WTC11 (cell line): ENCODE measurements at regions not wholly inside any gene's neighbourhood (a gene's known extent, or its start where the extent isn't known, plus 50 kb on each side); places are given as distances from the start of the nearest gene placed in this dataset.

Source experiments
- ATAC-seq: fragments of 200-7000 bp; cut with Tn5 transposase; 2 replicates; pipeline ENCODE4 v1.10.0; 2021; ENCODE audit warnings: mild to moderate bottlenecking, moderate library complexity
- CTCF ChIA-PET: fragments of 300-600 bp; sonication (Branson Sonifier 250); formaldehyde crosslinking; loops from one replicate; lab custom pipeline; 2021; ENCODE audit warnings: antibody characterized with exemption; lab: Charles Lee
- POLR2A ChIA-PET: fragments of 350-600 bp; sonication (Branson Sonifier 250); formaldehyde crosslinking; loops from one replicate; lab custom pipeline; 2021; ENCODE audit warnings: antibody characterized with exemption; lab: Charles Lee
- DNase-seq: peaks from one replicate; pipeline ENCODE4 v3.0.0; 2021; ENCODE audit warnings: low spot score
- H3K27ac Mint-ChIP-seq: 2 replicates; pipeline ENCODE4 v1.8.0; 2021; ENCODE audit warnings: mixed read lengths
- H3K27me3 Mint-ChIP-seq: 2 replicates; pipeline ENCODE4 v1.8.0; 2021; ENCODE audit warnings: low read depth, mild to moderate bottlenecking, moderate library complexity, mixed read lengths
- H3K36me3 Mint-ChIP-seq: 2 replicates; pipeline ENCODE4 v1.8.0; 2021; ENCODE audit warnings: mixed read lengths
- H3K4me1 Mint-ChIP-seq: 2 replicates; pipeline ENCODE4 v1.8.0; 2022; ENCODE audit warnings: mixed read lengths
- H3K4me3 Mint-ChIP-seq: 2 replicates; pipeline ENCODE4 v1.8.0; 2021; ENCODE audit warnings: mild to moderate bottlenecking, moderate library complexity, mixed read lengths
- H3K9me3 Mint-ChIP-seq: 2 replicates; pipeline ENCODE4 v1.8.0; 2021; ENCODE audit warnings: mixed read lengths
- ATF1 ChIP-seq: sonication (generic); formaldehyde crosslinking; IDR thresholded peaks from 2 replicates; pipeline ENCODE4 v1.8.1; 2023; ENCODE audit warnings: mild to moderate bottlenecking, moderate library complexity, missing genetic modification reagents
- E2F4 ChIP-seq: sonication (generic); formaldehyde crosslinking; IDR thresholded peaks from 2 replicates; pipeline ENCODE4 v1.8.1; 2022; ENCODE audit warnings: low read depth, mild to moderate bottlenecking, moderate library complexity, missing genetic modification reagents, borderline replicate concordance
- HMGA2 ChIP-seq: fragments of 250-450 bp; sonication (Bioruptor Pico); IDR thresholded peaks from 2 replicates; pipeline ENCODE4 v1.4.0; 2021; ENCODE audit warnings: mild to moderate bottlenecking, moderate library complexity
- SOX15 ChIP-seq: fragments of 250-450 bp; sonication (Bioruptor Pico); IDR thresholded peaks from 2 replicates; pipeline ENCODE4 v1.9.0; 2021; ENCODE audit warnings: mild to moderate bottlenecking
- TCF7 ChIP-seq: sonication (generic); formaldehyde crosslinking; IDR thresholded peaks from 2 replicates; pipeline ENCODE4 v1.8.0; 2022; ENCODE audit warnings: mild to moderate bottlenecking, low read depth, missing genetic modification reagents, moderate library complexity
- TEAD1 ChIP-seq: sonication (generic); formaldehyde crosslinking; IDR thresholded peaks from 2 replicates; pipeline ENCODE4 v1.8.0; 2022; ENCODE audit warnings: mild to moderate bottlenecking, missing genetic modification reagents
- ZNF281 ChIP-seq: sonication (generic); formaldehyde crosslinking; IDR thresholded peaks from 2 replicates; pipeline ENCODE4 v1.8.0; 2023; ENCODE audit warnings: mild to moderate bottlenecking, missing genetic modification reagents
- ZNF317 ChIP-seq: sonication (generic); formaldehyde crosslinking; IDR thresholded peaks from 2 replicates; pipeline ENCODE4 v1.8.1; 2023; ENCODE audit warnings: low read depth, mild to moderate bottlenecking, moderate library complexity, missing genetic modification reagents, borderline replicate concordance
- TF ChIP-seq, protein P1 (sequence below): sonication (generic); formaldehyde crosslinking; conservative IDR thresholded peaks from 2 replicates; pipeline ENCODE4 v1.8.1; 2022; ENCODE audit warnings: mild to moderate bottlenecking, missing genetic modification reagents
- TF ChIP-seq, protein P2 (sequence below): sonication (generic); formaldehyde crosslinking; IDR thresholded peaks from 2 replicates; pipeline ENCODE4 v1.8.0; 2022; ENCODE audit warnings: mild to moderate bottlenecking, missing genetic modification reagents
- TF ChIP-seq, protein P3 (sequence below): sonication (generic); formaldehyde crosslinking; IDR thresholded peaks from 2 replicates; pipeline ENCODE4 v1.8.0; 2023; ENCODE audit warnings: missing genetic modification reagents, mild to moderate bottlenecking, borderline replicate concordance
- TF ChIP-seq, protein P4 (sequence below): sonication (generic); formaldehyde crosslinking; IDR thresholded peaks from 2 replicates; pipeline ENCODE4 v1.8.1; 2023; ENCODE audit warnings: mild to moderate bottlenecking, missing genetic modification reagents, borderline replicate concordance
- TF ChIP-seq, protein P5 (sequence below): sonication (generic); formaldehyde crosslinking; IDR thresholded peaks from 2 replicates; pipeline ENCODE4 v1.8.1; 2023; ENCODE audit warnings: mild to moderate bottlenecking, missing genetic modification reagents, moderate library complexity
- TF ChIP-seq, protein P6 (sequence below): sonication (generic); formaldehyde crosslinking; IDR thresholded peaks from 2 replicates; pipeline ENCODE4 v1.8.0; 2022; ENCODE audit warnings: missing genetic modification reagents

- no peaks in the 10 kb centered on the region for H3K9me3 Mint-ChIP-seq
- ATAC-seq (no peak), DNase-seq (no peak)
- no peak overlapping the region for H3K4me3 Mint-ChIP-seq
- no peaks in the 10 kb centered on the region for H3K36me3 Mint-ChIP-seq
- POLR2A ChIA-PET: no interaction called here
- H3K27me3 Mint-ChIP-seq: no peaks in the 10 kb centered on the region
- CTCF ChIA-PET: interaction anchor here (0.8 kb wide), 1 partner anchor 265 kb away, joined by 3 read pairs; no protein-coding TSS in a partner anchor
- no peak overlapping the region for H3K27ac Mint-ChIP-seq
- peaks cover 9% of the 10 kb centered on the region for H3K4me1 Mint-ChIP-seq
- TF ChIP-seq, protein P1, sequence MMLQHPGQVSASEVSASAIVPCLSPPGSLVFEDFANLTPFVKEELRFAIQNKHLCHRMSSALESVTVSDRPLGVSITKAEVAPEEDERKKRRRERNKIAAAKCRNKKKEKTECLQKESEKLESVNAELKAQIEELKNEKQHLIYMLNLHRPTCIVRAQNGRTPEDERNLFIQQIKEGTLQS (CRISPR knock-in tag): no peak
- TF ChIP-seq, protein P2, sequence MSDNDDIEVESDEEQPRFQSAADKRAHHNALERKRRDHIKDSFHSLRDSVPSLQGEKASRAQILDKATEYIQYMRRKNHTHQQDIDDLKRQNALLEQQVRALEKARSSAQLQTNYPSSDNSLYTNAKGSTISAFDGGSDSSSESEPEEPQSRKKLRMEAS (CRISPR knock-in tag): no peak
These were observed 166.6 kb upstream of the RREB1 start for GRCh38 chr6:6941201-6941600.

DNA sequence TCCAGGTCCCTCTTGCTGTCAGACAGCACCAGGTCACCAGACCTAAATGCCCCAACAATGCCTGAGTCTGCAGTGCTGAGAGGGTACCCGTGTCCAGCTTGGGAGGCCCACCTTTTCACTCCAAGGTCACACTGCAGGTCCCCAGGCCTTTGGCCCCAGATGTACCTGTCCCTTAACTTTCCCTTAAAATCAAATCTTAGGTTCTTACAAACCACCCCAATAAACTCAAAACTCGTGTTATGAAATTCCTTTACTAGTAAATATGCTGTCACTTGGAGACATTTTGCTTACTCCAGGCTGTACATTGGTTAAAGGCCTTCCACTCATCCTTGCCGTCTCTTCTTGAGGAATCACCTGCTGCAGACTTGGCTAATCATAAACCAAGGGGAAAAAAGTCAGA lies 165.7 kb upstream of the RREB1 start:
- Mint-ChIP-seq H3K4me3 (no peak overlapping the region), H3K36me3 (no peaks in the 10 kb centered on the region), H3K27ac (no peak overlapping the region), H3K4me1 (peaks cover 18% of the 10 kb centered on the region), H3K27me3 (no peaks in the 10 kb centered on the region), H3K9me3 (no peaks in the 10 kb centered on the region)
- no peak for ATAC-seq
- ChIA-PET CTCF (no interaction called here), POLR2A (no interaction called here)
- no peak for DNase-seq
- no peak for TF ChIP-seq E2F4 (CRISPR knock-in tag)
- TF ChIP-seq TCF7 (CRISPR knock-in tag): no peak
- no peak for TF ChIP-seq ZNF281 (CRISPR knock-in tag)
- no peak for TF ChIP-seq ATF1 (CRISPR knock-in tag)
- TF ChIP-seq ZNF317 (CRISPR knock-in tag): no peak
- no peak for TF ChIP-seq HMGA2 (CRISPR knock-in tag)
- TF ChIP-seq, protein P3, sequence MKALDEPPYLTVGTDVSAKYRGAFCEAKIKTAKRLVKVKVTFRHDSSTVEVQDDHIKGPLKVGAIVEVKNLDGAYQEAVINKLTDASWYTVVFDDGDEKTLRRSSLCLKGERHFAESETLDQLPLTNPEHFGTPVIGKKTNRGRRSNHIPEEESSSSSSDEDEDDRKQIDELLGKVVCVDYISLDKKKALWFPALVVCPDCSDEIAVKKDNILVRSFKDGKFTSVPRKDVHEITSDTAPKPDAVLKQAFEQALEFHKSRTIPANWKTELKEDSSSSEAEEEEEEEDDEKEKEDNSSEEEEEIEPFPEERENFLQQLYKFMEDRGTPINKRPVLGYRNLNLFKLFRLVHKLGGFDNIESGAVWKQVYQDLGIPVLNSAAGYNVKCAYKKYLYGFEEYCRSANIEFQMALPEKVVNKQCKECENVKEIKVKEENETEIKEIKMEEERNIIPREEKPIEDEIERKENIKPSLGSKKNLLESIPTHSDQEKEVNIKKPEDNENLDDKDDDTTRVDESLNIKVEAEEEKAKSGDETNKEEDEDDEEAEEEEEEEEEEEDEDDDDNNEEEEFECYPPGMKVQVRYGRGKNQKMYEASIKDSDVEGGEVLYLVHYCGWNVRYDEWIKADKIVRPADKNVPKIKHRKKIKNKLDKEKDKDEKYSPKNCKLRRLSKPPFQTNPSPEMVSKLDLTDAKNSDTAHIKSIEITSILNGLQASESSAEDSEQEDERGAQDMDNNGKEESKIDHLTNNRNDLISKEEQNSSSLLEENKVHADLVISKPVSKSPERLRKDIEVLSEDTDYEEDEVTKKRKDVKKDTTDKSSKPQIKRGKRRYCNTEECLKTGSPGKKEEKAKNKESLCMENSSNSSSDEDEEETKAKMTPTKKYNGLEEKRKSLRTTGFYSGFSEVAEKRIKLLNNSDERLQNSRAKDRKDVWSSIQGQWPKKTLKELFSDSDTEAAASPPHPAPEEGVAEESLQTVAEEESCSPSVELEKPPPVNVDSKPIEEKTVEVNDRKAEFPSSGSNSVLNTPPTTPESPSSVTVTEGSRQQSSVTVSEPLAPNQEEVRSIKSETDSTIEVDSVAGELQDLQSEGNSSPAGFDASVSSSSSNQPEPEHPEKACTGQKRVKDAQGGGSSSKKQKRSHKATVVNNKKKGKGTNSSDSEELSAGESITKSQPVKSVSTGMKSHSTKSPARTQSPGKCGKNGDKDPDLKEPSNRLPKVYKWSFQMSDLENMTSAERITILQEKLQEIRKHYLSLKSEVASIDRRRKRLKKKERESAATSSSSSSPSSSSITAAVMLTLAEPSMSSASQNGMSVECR: no peak
- no peak for TF ChIP-seq TEAD1
- TF ChIP-seq, protein P4, sequence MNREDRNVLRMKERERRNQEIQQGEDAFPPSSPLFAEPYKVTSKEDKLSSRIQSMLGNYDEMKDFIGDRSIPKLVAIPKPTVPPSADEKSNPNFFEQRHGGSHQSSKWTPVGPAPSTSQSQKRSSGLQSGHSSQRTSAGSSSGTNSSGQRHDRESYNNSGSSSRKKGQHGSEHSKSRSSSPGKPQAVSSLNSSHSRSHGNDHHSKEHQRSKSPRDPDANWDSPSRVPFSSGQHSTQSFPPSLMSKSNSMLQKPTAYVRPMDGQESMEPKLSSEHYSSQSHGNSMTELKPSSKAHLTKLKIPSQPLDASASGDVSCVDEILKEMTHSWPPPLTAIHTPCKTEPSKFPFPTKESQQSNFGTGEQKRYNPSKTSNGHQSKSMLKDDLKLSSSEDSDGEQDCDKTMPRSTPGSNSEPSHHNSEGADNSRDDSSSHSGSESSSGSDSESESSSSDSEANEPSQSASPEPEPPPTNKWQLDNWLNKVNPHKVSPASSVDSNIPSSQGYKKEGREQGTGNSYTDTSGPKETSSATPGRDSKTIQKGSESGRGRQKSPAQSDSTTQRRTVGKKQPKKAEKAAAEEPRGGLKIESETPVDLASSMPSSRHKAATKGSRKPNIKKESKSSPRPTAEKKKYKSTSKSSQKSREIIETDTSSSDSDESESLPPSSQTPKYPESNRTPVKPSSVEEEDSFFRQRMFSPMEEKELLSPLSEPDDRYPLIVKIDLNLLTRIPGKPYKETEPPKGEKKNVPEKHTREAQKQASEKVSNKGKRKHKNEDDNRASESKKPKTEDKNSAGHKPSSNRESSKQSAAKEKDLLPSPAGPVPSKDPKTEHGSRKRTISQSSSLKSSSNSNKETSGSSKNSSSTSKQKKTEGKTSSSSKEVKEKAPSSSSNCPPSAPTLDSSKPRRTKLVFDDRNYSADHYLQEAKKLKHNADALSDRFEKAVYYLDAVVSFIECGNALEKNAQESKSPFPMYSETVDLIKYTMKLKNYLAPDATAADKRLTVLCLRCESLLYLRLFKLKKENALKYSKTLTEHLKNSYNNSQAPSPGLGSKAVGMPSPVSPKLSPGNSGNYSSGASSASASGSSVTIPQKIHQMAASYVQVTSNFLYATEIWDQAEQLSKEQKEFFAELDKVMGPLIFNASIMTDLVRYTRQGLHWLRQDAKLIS (CRISPR knock-in tag): no peak
- TF ChIP-seq, protein P5, sequence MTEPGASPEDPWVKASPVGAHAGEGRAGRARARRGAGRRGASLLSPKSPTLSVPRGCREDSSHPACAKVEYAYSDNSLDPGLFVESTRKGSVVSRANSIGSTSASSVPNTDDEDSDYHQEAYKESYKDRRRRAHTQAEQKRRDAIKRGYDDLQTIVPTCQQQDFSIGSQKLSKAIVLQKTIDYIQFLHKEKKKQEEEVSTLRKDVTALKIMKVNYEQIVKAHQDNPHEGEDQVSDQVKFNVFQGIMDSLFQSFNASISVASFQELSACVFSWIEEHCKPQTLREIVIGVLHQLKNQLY (CRISPR knock-in tag): no peak
- no peak for TF ChIP-seq SOX15 (CRISPR knock-in tag)
- TF ChIP-seq, protein P6, sequence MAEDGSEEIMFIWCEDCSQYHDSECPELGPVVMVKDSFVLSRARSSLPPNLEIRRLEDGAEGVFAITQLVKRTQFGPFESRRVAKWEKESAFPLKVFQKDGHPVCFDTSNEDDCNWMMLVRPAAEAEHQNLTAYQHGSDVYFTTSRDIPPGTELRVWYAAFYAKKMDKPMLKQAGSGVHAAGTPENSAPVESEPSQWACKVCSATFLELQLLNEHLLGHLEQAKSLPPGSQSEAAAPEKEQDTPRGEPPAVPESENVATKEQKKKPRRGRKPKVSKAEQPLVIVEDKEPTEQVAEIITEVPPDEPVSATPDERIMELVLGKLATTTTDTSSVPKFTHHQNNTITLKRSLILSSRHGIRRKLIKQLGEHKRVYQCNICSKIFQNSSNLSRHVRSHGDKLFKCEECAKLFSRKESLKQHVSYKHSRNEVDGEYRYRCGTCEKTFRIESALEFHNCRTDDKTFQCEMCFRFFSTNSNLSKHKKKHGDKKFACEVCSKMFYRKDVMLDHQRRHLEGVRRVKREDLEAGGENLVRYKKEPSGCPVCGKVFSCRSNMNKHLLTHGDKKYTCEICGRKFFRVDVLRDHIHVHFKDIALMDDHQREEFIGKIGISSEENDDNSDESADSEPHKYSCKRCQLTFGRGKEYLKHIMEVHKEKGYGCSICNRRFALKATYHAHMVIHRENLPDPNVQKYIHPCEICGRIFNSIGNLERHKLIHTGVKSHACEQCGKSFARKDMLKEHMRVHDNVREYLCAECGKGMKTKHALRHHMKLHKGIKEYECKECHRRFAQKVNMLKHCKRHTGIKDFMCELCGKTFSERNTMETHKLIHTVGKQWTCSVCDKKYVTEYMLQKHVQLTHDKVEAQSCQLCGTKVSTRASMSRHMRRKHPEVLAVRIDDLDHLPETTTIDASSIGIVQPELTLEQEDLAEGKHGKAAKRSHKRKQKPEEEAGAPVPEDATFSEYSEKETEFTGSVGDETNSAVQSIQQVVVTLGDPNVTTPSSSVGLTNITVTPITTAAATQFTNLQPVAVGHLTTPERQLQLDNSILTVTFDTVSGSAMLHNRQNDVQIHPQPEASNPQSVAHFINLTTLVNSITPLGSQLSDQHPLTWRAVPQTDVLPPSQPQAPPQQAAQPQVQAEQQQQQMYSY: no peak
